ENCODE measurements at regions not wholly inside any gene's neighbourhood (a gene's known extent, or its start where the extent isn't known, plus 50 kb on each side); places are given as distances from the start of the nearest gene placed in this dataset.

DNA sequence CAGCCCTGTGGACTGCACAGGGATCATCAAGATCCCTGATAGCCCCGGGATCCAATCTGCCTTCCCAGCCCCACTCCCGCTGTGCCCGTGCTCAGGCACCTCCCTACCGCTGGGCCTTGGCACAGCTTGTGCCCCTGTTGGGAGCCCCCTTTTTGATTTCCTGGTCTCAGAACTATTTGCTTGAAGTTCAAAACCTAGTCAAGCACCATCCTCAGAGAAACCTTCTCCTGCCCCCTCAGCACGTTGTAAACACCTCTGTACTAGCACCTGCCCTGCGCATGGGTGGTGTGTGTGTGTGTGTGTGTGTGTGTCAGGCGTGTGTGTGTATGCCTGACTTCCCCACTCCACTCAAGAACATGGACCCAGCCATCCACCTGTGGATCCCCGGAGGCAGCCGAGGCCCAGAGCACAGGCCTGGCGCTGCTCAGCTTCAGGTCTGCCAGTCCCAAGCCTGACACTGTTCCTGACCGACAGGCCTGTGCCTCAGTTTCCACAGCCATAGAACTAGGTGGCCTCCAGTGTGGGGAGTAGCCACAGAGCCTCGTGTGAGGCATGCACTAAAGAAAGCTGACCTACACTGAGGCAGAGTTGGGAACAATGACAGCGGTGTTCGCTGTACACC, 65.5 kb downstream of the ADRA2C start:
- no peak for DNase-seq (ENCODE audit: low read depth in 2 of 2)

DNA sequence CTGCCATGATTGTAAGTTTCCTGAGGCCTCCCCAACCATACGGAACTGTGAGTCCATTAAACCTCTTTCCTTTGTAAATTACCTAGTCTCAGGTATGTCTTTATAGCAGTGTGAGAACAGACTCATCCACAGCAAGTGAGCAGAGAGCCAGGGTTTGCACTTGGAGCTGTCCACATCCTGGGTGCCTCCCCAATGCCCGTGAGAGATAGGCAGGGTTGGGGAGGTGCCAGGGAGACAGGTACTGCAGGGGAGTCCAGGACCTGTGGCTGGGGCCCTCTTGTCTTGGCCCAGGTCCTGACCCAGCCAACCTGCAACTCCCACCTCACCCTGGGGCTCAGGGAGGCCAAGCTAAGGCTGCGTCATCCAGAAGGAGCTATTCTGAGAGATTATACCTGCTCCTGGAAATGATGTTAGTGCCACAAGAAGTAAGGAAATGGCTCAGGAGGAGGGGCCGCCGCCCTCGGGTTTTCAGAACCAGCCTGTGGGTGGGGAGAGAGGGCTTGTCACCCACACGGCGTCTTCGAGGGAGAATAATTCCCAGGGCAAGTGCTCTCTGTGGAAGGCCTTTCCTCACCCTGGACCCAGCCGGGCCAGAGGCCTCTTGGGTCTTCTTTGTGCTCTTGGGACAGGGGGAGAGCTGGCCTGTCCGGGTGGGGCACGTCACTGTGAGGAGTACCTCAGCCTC, 66.5 kb downstream of the ADRA2C start:
- no peak for DNase-seq (ENCODE audit: low read depth in 2 of 2)

DNA sequence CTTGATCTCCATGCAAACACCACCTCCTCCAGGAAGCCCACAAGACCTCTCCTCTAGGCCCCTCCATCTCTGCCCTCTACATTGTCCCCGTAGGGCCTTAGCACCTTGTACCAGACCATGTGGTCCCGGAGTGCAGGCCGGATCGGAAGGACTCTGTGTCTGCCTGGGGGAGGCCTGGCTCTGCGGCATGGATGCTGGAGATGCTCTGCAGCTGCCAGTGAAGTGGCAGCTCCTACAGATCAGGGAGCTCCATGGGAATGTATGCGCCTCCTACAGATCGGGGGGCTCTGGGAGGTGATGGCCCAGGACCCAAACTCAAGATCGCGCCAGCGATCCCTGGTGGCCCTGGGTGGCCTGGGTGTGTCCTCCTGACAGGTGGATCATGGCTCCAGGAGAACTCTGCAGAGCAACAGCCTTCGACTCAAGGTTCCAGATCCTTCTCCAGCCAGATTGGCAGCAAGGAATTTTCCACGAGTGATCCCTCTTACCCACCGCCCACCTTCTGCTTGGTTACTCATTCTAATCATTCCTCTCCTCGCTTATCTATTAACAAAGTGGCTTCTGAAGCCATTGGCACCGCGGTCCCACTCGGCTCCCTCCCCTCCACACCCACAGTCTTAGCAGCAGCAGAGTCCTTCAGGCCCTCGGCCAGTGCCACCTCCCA, 67.3 kb downstream of the ADRA2C start:
- no peak for DNase-seq (ENCODE audit: low read depth in 2 of 2)

DNA sequence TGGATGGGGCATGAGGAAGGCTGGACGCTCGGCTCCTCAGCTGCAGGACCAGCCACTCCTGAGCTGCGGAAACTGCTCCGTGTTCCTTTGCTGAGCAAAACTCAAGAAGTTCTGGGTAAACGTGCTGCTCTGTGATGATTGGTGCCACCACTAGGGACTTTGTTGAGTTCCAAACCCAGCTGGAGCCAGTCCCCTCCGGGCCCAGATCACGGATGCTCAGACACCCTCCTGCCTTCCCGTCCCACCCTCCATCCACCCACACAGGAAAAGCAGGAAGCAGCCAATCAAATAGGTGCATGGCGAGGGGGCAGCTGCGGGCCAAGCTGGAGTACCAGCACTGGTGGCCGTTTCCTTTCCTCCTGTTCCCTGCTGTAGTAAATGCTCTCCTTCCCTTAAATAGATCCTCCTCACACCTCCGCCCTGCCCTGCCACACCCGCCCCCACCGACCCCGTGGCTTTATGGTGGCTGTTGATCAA, 68.0 kb downstream of the ADRA2C start:
- DNase-seq (ENCODE audit: low read depth in 2 of 2), result no peak

DNA sequence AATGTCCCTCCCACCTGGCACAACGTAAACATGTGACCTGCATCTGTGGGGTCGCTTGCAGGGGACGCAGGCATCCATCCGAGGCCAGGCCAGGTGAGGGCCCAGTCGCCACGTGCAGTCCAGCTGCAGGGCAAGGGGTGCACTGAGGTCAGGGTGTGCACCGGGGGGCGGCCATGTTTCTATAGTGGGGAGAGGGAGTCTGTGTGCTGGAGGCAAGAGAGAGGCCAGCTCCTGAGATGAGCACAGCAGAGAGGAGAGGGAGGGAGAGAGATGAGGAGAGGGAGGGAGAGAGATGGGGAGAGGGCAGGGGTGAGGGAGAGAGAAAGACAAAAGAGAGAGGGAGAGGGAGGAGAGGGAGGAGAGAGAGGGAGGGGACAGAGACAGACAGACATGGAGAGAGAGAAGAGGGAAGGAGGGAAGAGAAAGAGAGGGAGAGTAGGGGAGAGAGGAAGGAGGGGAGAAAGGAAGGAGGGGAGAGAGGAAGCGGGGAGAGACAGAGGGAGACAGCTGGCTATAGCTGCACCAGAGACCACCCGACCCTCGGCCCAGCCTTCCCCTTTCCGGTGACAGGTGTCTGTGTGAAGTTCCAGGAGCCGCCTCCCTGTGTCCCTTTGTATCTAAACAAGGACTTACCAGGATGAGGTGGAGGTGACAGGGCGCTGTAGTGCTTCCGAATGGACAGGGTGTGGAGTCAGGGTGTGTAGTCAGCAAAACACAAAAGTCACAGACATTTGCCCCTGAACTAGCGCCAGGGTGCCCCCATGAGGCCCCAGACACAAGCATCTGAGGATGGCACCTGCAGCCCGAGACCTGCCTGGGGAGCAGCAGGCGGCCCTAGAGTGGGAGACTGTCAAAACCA, 68.7 kb downstream of the ADRA2C start:
- DNase-seq (ENCODE audit: low read depth in 2 of 2), result no peak

DNA sequence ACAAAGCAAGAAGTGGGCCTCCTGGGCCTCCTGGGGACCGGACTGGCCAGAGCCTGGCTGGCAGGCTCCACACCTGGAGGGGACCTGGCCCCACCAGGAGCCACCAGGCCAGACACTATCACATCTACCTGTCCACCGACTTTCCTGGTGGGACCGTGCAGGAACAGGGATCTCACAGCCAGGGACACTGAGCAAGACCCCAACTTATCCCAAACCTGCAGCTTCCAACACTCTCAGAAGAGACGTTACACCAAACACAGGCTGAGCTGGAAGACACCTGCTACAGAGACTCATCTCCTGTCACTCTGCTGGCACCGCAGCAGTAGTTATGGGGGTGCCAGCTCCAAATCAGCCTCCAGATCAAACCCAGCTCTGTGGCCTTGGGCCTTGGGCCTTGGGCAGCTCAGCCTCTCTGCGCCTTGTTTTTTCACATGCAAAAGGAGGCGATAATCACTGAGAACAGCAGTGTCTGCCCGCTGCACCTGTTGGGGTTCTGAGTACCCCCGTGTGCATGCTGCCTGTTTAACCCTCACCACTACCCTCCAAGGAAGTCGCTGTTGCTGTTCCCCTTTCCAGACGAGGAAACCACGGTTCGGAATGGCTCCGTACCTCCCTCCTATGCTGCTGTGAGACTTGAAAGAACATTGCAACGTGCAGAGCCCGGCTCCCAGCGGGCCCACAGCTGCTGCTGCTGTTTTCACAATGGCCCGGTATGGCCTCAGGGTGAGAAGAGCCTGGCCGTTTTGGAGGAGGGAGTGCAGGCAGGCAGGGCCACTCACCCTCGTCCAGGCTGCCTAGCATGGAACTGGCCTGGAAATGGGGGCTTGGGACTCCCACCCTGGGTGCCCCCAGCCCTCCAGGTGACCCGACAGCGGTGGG, 69.6 kb downstream of the ADRA2C start:
- no peak for DNase-seq (ENCODE audit: low read depth in 2 of 2)

DNA sequence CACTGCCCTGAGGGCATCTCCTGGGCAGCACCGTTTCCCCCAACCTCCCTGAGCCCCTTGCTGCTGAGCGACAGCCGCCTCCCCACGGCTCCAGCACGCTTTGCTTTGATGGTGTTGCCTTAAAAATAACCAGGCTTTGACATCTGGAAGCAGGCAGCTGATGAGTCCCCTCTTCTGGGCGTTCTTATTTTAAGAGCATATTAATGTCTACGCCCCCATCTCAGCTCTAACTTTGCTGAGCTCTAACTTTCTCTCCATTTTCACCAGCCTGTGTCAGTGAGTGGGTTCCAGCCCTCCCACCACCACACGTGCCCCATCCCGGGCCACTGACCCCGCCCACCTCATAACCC, 70.2 kb downstream of the ADRA2C start:
- no peak for DNase-seq (ENCODE audit: low read depth in 2 of 2)

DNA sequence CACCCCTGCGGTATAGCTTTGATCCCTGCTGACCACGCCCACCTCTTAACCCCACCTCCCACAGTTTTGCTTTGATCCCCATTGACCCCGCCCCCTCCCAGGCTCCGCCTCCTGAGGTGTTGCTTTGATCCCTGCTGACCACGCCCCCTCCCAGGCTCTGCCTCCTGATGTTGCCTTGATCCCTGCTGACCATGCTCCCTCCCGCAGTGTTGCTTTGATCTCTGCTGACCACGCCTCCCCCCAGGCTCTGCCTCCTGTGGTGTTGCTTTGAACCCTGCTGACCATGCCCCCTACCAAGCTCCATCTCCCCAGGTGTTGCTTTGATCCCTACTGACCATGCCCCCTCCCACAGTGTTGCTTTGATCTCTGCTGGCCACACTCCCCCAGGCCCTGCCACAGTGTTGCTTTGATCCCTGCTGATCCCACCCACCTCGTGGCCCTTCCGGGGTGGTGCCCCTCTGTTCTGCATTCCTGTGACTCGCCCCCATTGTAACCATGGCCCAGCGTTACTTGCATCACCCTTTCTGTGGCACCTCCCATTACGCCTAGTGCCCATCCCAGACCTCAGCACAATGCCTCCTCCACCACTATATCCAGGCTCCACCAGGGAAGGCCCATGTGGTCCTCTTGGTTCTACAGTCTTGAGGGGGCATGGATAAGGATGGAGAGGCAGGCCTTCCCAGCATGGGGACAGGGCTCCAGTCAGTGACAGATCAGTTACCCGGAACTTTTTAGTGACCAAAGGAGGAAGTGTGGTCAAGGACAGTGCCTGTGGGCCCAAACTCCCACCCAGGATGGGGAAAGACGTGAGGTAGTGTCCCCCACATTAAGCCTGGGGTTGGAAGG, 70.8 kb downstream of the ADRA2C start:
- DNase-seq (ENCODE audit: low read depth in 2 of 2), result no peak

DNA sequence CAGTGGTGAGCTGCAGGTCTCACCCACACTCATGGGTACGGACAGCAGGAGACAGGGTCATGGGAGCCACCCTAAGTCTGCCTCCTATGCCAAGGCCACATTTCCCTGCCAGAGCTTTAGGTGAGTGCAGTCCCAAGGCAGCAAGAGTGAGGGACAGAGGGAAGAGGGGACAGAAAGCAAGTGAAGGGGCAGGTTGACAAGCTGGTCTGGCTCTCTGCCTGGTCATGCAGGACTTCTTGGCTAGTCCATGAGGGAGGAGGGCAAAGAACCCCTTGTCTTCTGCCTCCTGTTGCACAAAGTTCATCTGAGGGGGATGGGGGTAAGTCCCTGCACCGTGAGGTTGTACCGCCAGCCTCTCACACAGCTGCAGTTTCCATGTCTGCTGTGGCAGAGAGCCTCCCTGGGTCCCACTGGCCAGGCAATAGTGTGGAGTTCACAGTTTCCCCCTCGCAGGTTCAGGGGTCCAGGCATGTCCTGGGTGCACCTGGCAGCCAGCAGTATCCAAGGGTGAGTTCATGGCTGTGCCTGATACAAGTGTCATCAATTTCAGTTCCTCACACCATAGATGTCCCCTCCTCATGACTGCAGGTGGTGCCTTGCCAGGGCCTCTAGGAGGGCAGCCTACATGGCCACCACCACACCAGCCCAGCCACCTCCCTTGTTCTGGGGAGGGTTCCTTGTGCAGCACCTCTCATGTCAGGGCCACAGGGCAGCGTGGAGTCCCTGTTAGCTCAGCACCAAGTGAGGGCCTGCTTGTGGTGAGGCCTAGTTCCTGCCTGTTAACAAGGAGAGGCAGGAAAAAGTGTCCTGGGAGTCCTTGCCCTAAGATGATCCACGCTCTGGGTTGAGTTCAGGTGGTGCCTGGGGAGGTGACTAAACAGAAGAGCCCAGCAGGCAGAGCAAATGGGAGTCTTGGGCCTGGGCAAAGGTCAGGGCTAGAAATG, 72.5 kb downstream of the ADRA2C start:
- DNase-seq (ENCODE audit: low read depth in 2 of 2), result no peak

DNA sequence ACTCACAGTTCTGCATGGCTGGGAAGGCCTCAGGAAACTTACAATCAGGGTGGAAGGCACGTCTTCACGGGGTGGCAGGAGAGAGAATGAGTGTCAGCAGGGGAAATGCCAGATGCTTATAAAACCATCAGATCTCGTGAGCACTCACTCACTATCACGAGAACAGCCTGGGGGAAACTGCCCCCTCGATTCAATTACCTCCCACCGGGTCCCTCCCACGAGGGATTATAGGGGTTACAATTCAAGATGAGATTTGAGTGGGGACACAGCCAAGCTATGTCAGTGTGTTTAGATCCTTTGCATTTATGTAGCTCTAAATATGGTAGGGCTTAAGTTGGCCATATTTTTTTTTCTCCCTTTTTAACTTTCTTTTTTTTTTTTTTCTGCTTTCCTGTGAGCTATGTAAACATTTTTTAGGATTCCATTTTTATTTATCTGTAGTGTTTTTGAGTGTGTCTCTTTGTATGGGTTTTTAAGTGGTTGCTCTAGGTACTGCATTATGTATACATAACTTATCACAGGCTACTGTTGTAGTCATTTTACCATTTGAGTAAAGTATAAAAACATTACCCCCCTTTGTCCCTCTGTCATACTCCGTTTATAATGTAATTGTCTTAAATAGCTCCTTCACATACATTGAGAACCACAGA, 79.0 kb downstream of the ADRA2C start:
- no peak for DNase-seq (ENCODE audit: low read depth in 2 of 2)

DNA sequence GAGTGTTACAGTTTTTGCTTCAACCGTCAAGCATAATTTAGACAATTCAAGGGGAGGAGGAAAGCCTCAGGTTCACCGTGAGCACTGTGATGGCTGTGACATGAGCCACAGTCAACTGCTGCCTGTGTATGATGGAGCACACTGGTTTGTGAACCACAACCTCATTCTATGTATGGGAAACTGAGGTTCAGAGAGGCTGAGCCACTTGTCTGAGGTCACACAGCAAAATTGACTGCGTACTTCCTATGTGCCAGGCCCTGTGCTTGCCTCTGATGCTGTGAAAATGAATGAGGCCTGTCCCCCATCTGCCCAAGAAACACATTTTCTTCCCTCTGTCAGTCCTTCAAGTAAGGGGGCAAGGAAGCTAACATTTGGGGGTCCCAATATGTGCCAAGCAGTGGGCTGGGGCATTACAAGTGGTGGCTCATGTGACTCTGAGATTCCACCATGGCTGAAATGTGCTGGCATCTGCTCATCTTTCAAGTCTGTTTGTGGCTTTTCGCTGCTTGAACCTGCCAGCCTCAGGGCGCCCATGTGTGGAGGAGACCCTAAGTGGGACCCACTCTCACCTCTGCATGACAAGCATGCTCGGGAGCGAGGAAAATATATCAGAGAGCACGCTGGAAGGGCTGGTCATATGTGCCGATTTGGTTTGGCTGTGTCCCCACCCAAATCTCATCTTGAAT, 79.7 kb downstream of the ADRA2C start:
- DNase-seq (ENCODE audit: low read depth in 2 of 2), result no peak

DNA sequence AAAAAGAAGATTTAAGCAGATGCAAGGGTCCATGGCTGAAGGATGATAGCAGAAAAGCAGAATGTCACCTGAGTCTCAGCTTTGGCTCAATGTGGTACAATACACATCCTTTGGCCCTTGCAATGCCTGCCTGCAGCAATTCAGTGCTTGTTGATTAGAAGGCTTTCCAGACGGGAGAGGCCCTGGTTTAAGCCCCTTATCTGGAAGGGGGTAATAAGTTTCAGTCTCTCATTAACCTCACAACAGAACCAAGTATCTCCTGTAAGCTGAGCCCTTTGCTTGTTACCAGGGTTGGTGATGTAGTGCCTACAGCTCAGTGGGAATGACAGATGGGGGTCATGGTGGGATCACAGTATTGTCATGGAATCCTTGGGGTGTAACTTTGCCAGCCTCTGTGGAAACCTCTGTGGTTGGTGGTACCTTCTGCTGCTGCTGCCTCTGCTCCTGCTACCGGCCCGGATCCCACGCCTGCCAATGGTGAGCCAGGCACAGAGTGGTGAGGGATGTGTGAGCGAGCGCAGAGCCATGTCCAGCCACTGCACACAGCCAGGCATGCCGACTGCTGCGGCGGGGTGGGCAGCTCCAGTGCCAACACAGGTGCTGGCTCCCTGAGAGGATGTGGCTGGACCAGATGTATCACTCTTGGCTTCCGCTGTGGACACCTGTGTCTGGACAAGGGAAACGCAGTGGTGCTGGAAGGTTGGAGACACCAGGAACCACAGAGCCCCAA, 81.2 kb downstream of the ADRA2C start:
- no peak for DNase-seq (ENCODE audit: low read depth in 2 of 2)

DNA sequence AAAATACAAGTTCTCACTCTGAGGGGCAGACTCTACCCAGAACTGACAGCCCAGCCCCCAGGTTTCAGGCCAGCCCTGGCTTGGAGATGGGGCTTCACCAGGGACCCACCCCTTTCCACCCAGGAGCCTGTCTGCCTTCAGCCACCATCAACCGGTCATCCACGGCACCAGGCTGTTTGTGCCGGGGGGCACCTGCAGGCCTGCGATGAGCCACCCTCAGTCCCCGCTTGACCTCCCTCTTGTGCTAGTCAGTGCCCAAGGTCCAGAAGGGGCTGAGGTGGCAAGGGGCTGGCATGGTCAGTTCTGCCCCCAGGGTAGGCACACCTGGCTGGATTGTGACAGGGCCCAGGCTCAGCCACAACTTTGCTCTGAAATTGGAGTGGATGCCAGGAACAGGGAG, 82.1 kb downstream of the ADRA2C start:
- no peak for DNase-seq (ENCODE audit: low read depth in 2 of 2)

DNA sequence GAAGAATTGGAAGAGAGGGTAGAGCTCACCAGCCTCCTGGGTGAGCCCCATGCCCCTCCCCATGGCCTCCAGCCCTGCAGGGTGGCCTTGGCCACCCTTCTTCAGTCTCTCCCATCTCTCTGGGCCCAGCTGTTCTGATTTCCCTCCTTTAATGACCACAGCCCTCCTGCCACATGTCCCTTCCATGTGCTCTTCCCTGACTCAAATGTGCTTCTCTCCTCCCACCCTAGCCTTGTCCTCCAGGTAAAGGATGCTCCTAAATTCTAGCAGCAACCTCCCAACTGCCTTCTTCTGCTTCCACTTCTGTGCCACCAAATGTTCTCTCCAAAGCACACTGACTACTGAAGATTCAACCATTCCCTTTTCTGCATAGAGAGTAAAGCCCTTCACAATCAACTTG, 83.0 kb downstream of the ADRA2C start:
- no peak for DNase-seq (ENCODE audit: low read depth in 2 of 2)

DNA sequence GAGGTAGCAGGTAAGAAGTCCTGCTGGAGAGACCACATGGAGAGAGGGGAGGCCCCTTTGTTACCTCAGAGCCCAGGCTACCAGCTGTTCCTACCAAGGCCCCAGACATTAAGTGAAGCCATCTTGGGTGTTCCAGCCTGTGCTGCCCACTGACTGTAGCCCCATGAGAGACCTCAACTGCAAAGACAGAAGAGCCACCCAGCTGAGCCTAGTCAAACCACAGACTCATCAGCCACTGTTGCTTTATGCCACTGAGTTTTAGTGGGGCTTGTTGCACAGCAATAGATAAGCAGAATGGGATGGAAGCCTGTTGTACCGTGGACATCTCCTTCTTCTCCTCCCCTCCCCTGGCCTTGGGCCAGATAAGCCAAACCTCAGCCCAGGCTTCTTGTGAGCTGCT, 83.9 kb downstream of the ADRA2C start:
- DNase-seq (ENCODE audit: low read depth in 2 of 2), result no peak

DNA sequence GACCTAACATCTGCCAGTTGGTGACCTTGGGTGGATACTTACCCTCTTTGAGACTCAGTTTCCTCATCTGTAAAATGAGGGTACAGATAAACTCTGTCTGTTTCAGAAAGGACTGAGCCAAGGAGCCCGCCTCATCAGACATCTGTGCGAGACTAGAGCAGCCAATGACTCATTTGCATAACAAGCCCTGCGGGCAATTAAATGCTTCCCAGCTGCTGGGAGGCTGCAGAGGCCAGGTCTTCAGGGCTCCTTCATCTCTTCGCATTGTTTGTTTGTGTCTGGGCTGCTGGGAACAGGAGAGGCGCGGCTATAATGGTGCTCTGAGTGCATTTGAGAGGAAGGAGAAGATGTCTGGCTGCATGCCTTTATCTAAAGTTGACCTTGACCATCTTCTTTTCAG, 85.0 kb downstream of the ADRA2C start:
- no peak for DNase-seq (ENCODE audit: low read depth in 2 of 2)

DNA sequence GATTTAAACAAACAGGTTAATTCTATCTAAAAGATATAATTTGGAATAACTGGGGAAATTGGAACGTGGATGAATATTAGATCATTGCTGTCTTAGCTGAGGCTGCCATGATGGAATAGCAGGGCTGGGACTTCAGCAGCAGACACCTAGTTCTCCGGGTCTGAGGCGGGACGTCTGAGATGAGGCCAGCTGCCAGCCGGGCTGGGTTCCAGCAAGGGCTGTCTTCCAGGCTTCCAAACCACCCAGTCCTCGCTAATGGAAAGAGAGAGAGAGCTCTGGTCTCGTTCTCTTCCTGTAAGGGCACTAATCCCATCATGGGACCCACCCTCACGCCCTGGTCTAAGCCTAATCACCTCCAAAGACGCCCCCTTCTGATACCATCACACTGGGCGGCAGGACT, 85.7 kb downstream of the ADRA2C start:
- no peak for DNase-seq (ENCODE audit: low read depth in 2 of 2)

DNA sequence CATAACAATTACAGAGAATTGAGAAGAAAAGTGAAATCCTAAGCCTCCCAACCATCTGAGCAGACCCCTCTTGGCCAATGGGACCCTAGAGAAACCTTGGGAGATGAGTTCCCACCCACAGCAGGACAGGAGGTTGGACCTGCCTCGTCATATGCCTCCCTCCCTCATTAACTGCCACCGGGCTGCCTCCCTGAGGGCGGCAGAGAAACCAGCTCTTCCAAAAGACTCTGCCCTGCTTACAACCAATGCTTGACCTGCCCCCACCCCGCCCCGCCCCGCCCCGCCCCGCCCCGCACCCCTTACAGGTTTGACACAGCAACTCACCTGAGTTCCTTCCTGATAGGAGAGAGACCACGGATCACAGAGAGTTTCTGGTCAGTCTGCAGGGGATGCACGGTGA, 86.1 kb downstream of the ADRA2C start:
- no peak for DNase-seq (ENCODE audit: low read depth in 2 of 2)

All from activated CD8-positive, alpha-beta memory T cell treated with anti-CD3 and anti-CD28 coated beads for 4 hours (primary cell).